Activated CD4-positive, alpha-beta T cell treated with anti-CD3 and anti-CD28 coated beads for 24 hours (primary cell): ENCODE measurements at regions not wholly inside any gene's neighbourhood (a gene's known extent, or its start where the extent isn't known, plus 50 kb on each side); places are given as distances from the start of the nearest gene placed in this dataset.

Source experiments
- DNase-seq, 2 donors: peaks; one replicate each; pipeline ENCODE4 v3.0.0-alpha.2; 2020; ENCODE audit warnings: low read depth in 2 of 2

- DNase-seq, result no peak
Measured at GRCh38 chr15:27619204-27619603, 479.9 kb downstream of the OCA2 start.

- DNase-seq, result no peak
Measured at GRCh38 chr15:27617013-27617412, 482.1 kb downstream of the OCA2 start.

GRCh38 chr15:27608248-27608647, 490.9 kb downstream of the OCA2 start:
- DNase-seq, result no peak

GRCh38 chr15:27601239-27601960, 497.7 kb downstream of the OCA2 start:
- no peak for DNase-seq

GRCh38 chr15:27599034-27599433, 500.1 kb downstream of the OCA2 start:
- DNase-seq, result no peak

- no peak for DNase-seq
Measured at GRCh38 chr15:27598251-27599009, 500.7 kb downstream of the OCA2 start.

- DNase-seq, result no peak
Measured at GRCh38 chr15:27595211-27595610, 503.9 kb downstream of the OCA2 start.

- no peak for DNase-seq
Measured at GRCh38 chr15:27592036-27592760, 506.9 kb downstream of the OCA2 start.
